GM23248 (cell line): ENCODE measurements at regions not wholly inside any gene's neighbourhood (a gene's known extent, or its start where the extent isn't known, plus 50 kb on each side); places are given as distances from the start of the nearest gene placed in this dataset.

Source experiments
- DNase-seq: peaks from one replicate; pipeline ENCODE4 v3.0.0-alpha.2; 2015
- H2AFZ ChIP-seq: fragments of 200-600 bp; sonication (generic); 2 replicates; pipeline ENCODE4 v1.6.1; 2016; ENCODE audit warnings: antibody characterized with exemption
- H3F3A ChIP-seq: fragments of 200-600 bp; sonication (generic); 2 replicates; pipeline ENCODE4 v1.6.1; 2016; ENCODE audit warnings: mild to moderate bottlenecking, antibody characterized with exemption, mixed run types; ENCODE audit not compliant: insufficient read depth
- H3K27ac ChIP-seq: fragments of 200-600 bp; sonication (generic); 2 replicates; pipeline ENCODE4 v1.5.1; 2016; ENCODE audit warnings: mild to moderate bottlenecking
- H3K27me3 ChIP-seq: fragments of 200-600 bp; sonication (generic); replicated peaks from 2 replicates; pipeline ENCODE4 v1.6.1; 2016; ENCODE audit warnings: mild to moderate bottlenecking; ENCODE audit not compliant: insufficient read depth
- H3K36me3 ChIP-seq: fragments of 200-600 bp; sonication (generic); 2 replicates; pipeline ENCODE4 v1.6.1; 2016; ENCODE audit warnings: low read depth, mild to moderate bottlenecking
- H3K4me1 ChIP-seq: fragments of 200-600 bp; sonication (generic); 2 replicates; pipeline ENCODE4 v1.6.1; 2016; ENCODE audit warnings: mild to moderate bottlenecking; ENCODE audit not compliant: insufficient read depth
- H3K4me2 ChIP-seq: fragments of 200-600 bp; sonication (generic); one replicate; pipeline ENCODE4 v1.6.1; 2016; ENCODE audit warnings: mild to moderate bottlenecking; ENCODE audit not compliant: unreplicated experiment
- H3K4me3 ChIP-seq: fragments of 200-600 bp; sonication (generic); 2 replicates; pipeline ENCODE4 v1.5.1; 2016; ENCODE audit warnings: mild to moderate bottlenecking
- H3K79me2 ChIP-seq: fragments of 200-600 bp; sonication (generic); 2 replicates; pipeline ENCODE4 v1.6.1; 2016; ENCODE audit warnings: mild to moderate bottlenecking; ENCODE audit not compliant: insufficient read depth
- H3K9ac ChIP-seq: fragments of 200-600 bp; sonication (generic); 2 replicates; pipeline ENCODE4 v1.6.1; 2016; ENCODE audit warnings: mild to moderate bottlenecking
- H3K9me2 ChIP-seq: fragments of 200-600 bp; sonication (generic); 2 replicates; pipeline ENCODE4 v1.6.1; 2016; ENCODE audit warnings: mixed run types, mild to moderate bottlenecking, moderate library complexity; ENCODE audit not compliant: insufficient read depth
- H3K9me3 ChIP-seq: fragments of 200-600 bp; sonication (generic); one replicate; pipeline ENCODE4 v1.6.1; 2017; ENCODE audit warnings: low read depth
- H4K20me1 ChIP-seq: fragments of 200-600 bp; sonication (generic); 2 replicates; pipeline ENCODE4 v1.6.0; 2016; ENCODE audit not compliant: insufficient read depth
- EZH2 ChIP-seq: fragments of 200-600 bp; sonication (generic); IDR thresholded peaks from 2 replicates; pipeline ENCODE4 v1.6.1; 2018; ENCODE audit warnings: antibody characterized with exemption, mild to moderate bottlenecking; ENCODE audit not compliant: insufficient read depth, poor library complexity, severe bottlenecking
- EZH2phosphoT487 ChIP-seq: fragments of 200-600 bp; sonication (generic); IDR thresholded peaks from 2 replicates; pipeline ENCODE4 v1.6.1; 2018; ENCODE audit warnings: antibody characterized with exemption, moderate library complexity, mild to moderate bottlenecking, low read depth; ENCODE audit not compliant: insufficient read depth
- WGBS, 2 experiments: methylation state at CpG; one replicate each; pipeline ENCODE4 v1.1.6; 2015 to 2017; ENCODE audit warnings: low lambda C conversion rate in 2 of 2, low coverage in 1 of 2; ENCODE audit errors: missing lambda C conversion rate in 2 of 2; 5-methylcytosine and 5-hydroxymethylcytosine counted together
- in situ Hi-C: fragments of 300-500 bp; cut with MboI; formaldehyde crosslinking; loops from 2 replicates; pipeline ENCODE4 v1.15.0; 2020

GRCh38 chr20:46789339-46790028 lies 80.0 kb downstream of the SLC2A10 start:
- no peaks in the 10 kb centered on the region for H3K36me3 ChIP-seq
- H3K79me2 ChIP-seq: no peaks in the 10 kb centered on the region
- no peak overlapping the region for H3K4me3 ChIP-seq
- no peaks in the 10 kb centered on the region for H3F3A ChIP-seq
- no peak overlapping the region for H2AFZ ChIP-seq
- DNase-seq: no peak
- 65% methylated on average over 11 to 13 of the region's 13 CpGs for WGBS, 2 experiments
- peaks cover 26% of the 10 kb centered on the region for H3K27me3 ChIP-seq
- no peaks in the 10 kb centered on the region for H3K9me2 ChIP-seq
- no peak overlapping the region for H3K9ac ChIP-seq
- no peaks in the 10 kb centered on the region for H3K9me3 ChIP-seq
- in situ Hi-C loops: no loop called here
- H3K27ac ChIP-seq: no peak overlapping the region
- no peaks in the 10 kb centered on the region for H4K20me1 ChIP-seq
- TF ChIP-seq EZH2: no peak
- no peak for TF ChIP-seq EZH2phosphoT487
- H3K4me2 ChIP-seq: no peak overlapping the region
- 0 out of 2 replicates have a peak, but pooled peaks cover 6% of the 10 kb centered on the region for H3K4me1 ChIP-seq

GRCh38 chr20:46791722-46792416 lies 82.4 kb downstream of the SLC2A10 start:
- no peaks in the 10 kb centered on the region for H4K20me1 ChIP-seq
- no peak overlapping the region for H3K4me2 ChIP-seq
- H2AFZ ChIP-seq: no peak overlapping the region
- no peaks in the 10 kb centered on the region for H3K36me3 ChIP-seq
- in situ Hi-C loops: no loop called here
- no peaks in the 10 kb centered on the region for H3K79me2 ChIP-seq
- no peak overlapping the region for H3K9ac ChIP-seq
- no peaks in the 10 kb centered on the region for H3K4me1 ChIP-seq
- no peak for TF ChIP-seq EZH2phosphoT487
- TF ChIP-seq EZH2: no peak
- no peaks in the 10 kb centered on the region for H3F3A ChIP-seq
- no peaks in the 10 kb centered on the region for H3K9me2 ChIP-seq
- WGBS, 2 experiments: 49 to 57% methylated on average over 10 of the region's 10 CpGs
- H3K27me3 ChIP-seq: peaks cover 28% of the 10 kb centered on the region
- H3K4me3 ChIP-seq: no peak overlapping the region
- DNase-seq: no peak
- no peak overlapping the region for H3K27ac ChIP-seq
- no peaks in the 10 kb centered on the region for H3K9me3 ChIP-seq

- H3K79me2 ChIP-seq: no peaks in the 10 kb centered on the region
Observed at GRCh38 chr20:46797206-46797605, 87.8 kb downstream of the SLC2A10 start.

GRCh38 chr20:46798430-46798829 lies 89.0 kb downstream of the SLC2A10 start:
- Histone ChIP-seq H3F3A (no peaks in the 10 kb centered on the region), H3K4me2 (no peak overlapping the region), H3K9me2 (no peaks in the 10 kb centered on the region), H3K9ac (no peak overlapping the region), H3K36me3 (no peaks in the 10 kb centered on the region), H2AFZ (no peak overlapping the region), H4K20me1 (no peaks in the 10 kb centered on the region), H3K4me3 (no peak overlapping the region), H3K27ac (no peak overlapping the region), H3K4me1 (no peaks in the 10 kb centered on the region), H3K27me3 (peaks cover 65% of the 10 kb centered on the region), H3K9me3 (no peaks in the 10 kb centered on the region), H3K79me2 (no peaks in the 10 kb centered on the region)
- in situ Hi-C loops: no loop called here
- WGBS, 2 experiments: 33 to 39% methylated on average over 6 of the region's 6 CpGs
- no peak for DNase-seq
- TF ChIP-seq EZH2phosphoT487 (no peak), EZH2 (no peak)

More at GRCh38 chr20:46797206-46797605, 87.8 kb downstream of the SLC2A10 start:
- no peak overlapping the region for H2AFZ ChIP-seq
- no peaks in the 10 kb centered on the region for H3K9me2 ChIP-seq
- no peak overlapping the region for H3K4me3 ChIP-seq
- H3K9ac ChIP-seq: no peak overlapping the region
- H3K36me3 ChIP-seq: no peaks in the 10 kb centered on the region
- H3K4me1 ChIP-seq: no peaks in the 10 kb centered on the region
- H3K27ac ChIP-seq: no peak overlapping the region
- TF ChIP-seq EZH2phosphoT487: no peak
- TF ChIP-seq EZH2: no peak
- H3F3A ChIP-seq: no peaks in the 10 kb centered on the region
- H4K20me1 ChIP-seq: no peaks in the 10 kb centered on the region
- in situ Hi-C loops: no loop called here
- H3K4me2 ChIP-seq: no peak overlapping the region
- H3K27me3 ChIP-seq: peaks cover 64% of the 10 kb centered on the region
- no peaks in the 10 kb centered on the region for H3K9me3 ChIP-seq
- no peak for DNase-seq
- 30 to 32% methylated on average over 5 of the region's 5 CpGs for WGBS, 2 experiments
